Motor neuron (in vitro differentiated cells): ENCODE measurements at regions not wholly inside any gene's neighbourhood (a gene's known extent, or its start where the extent isn't known, plus 50 kb on each side); places are given as distances from the start of the nearest gene placed in this dataset.

Experiments used
- ATAC-seq, 8 experiments: fragments of 200-7000 bp; cut with Tn5 transposase; replicated peaks in 6 of 8; 2 replicates each; pipeline ENCODE4 v1.8.0; 2021; ENCODE audit warnings: mild to moderate bottlenecking in 8 of 8, moderate library complexity in 8 of 8
- H3K27ac ChIP-seq, 2 donors: fragments of 250-450 bp; sonication (Bioruptor Pico); 2 replicates each; pipeline ENCODE4 v1.9.0; 2021; ENCODE audit warnings: antibody characterized with exemption in 2 of 2, mild to moderate bottlenecking in 2 of 2, moderate library complexity in 1 of 2
- H3K4me1 ChIP-seq, 2 donors: fragments of 250-450 bp; sonication (Bioruptor Pico); replicated peaks in 1 of 2; 2 replicates each; pipeline ENCODE4 v1.6.1; 2021; ENCODE audit warnings: antibody characterized with exemption in 2 of 2, mild to moderate bottlenecking in 2 of 2, moderate library complexity in 1 of 2
- H3K4me3 ChIP-seq, 5 donors: fragments of 250-450 bp; sonication (Bioruptor Pico); 2 replicates each; pipeline ENCODE4 v1.9.0; 2021; ENCODE audit warnings: antibody characterized with exemption in 5 of 5, mild to moderate bottlenecking in 5 of 5, moderate library complexity in 4 of 5
- WGBS, 10 experiments: fragments of 450-650 bp; shearing (Covaris generic); methylation state at CpG; one replicate each; pipeline ENCODE4 v1.0.0; 2022; 5-methylcytosine and 5-hydroxymethylcytosine counted together
- in situ Hi-C, 9 experiments: fragments of 400-800 bp; cut with MboI; loops; one replicate each; pipeline ENCODE4 v1.15.0; 2021; ENCODE audit warnings: low sequenced_read_pairs in 9 of 9, low pct_unique_long_range_greater_than_20kb in 2 of 9; ENCODE audit not compliant: unreplicated experiment in 9 of 9

- ATAC-seq, result peak in 6 of 8 experiments; percentile 64 to 95 (median 84)
- Histone ChIP-seq H3K4me1 (peaks cover 0 to 2% of the 10 kb centered on the region in 2 donors), H3K4me3 (no peak overlapping the region), H3K27ac (no peak overlapping the region)
- in situ Hi-C loops, result no loop called here
- WGBS, 10 experiments, result 0 to 33% (median 10%) methylated on average over 1 to 2 of the region's 4 CpGs; no CpG with 5 or more reads in 7 of the 10 experiments
Measured at GRCh38 chrX:95218976-95219375, 1465.7 kb upstream of the DIAPH2 start.

GRCh38 chrX:95248386-95248785 lies 1436.3 kb upstream of the DIAPH2 start:
- Histone ChIP-seq H3K27ac (no peak overlapping the region), H3K4me1 (no peaks in the 10 kb centered on the region), H3K4me3 (no peak overlapping the region)
- in situ Hi-C loops, result no loop called here
- WGBS, 10 experiments, result 0 to 100% (median 67%) methylated on average over 1 to 2 of the region's 2 CpGs; no CpG with 5 or more reads in 3 of the 10 experiments
- ATAC-seq, result no peak

GRCh38 chrX:95290455-95290854 lies 1394.2 kb upstream of the DIAPH2 start:
- in situ Hi-C loops, result no loop called here
- WGBS, 10 experiments, result 10 to 60% (median 20%) methylated on average over 1 to 2 of the region's 3 CpGs; no CpG with 5 or more reads in 7 of the 10 experiments

GRCh38 chrX:95291561-95291960 lies 1393.1 kb upstream of the DIAPH2 start:
- in situ Hi-C loops, result no loop called here
- Histone ChIP-seq H3K4me1 (no peaks in the 10 kb centered on the region), H3K4me3 (no peak overlapping the region), H3K27ac (no peak overlapping the region)
- no peak for ATAC-seq

More at GRCh38 chrX:95290455-95290854, 1394.2 kb upstream of the DIAPH2 start:
- Histone ChIP-seq H3K4me3 (no peak overlapping the region), H3K27ac (no peak overlapping the region), H3K4me1 (no peaks in the 10 kb centered on the region)
- ATAC-seq, result no peak

- H3K4me1 ChIP-seq, result no peaks in the 10 kb centered on the region
- WGBS, 10 experiments, result 0 to 80% (median 17%) methylated on average over 1 to 4 of the region's 4 CpGs; no CpG with 5 or more reads in 4 of the 10 experiments
- no peak overlapping the region for H3K27ac ChIP-seq
- ATAC-seq, result peak in 2 of 8 experiments; percentile 21 to 41
- no peak overlapping the region for H3K4me3 ChIP-seq
- in situ Hi-C loops, result no loop called here
Measured at GRCh38 chrX:95318882-95319281, 1365.8 kb upstream of the DIAPH2 start.

- no peak overlapping the region for H3K27ac ChIP-seq
- ATAC-seq, result no peak
- no peaks in the 10 kb centered on the region for H3K4me1 ChIP-seq
- in situ Hi-C loops, result no loop called here
- no peak overlapping the region for H3K4me3 ChIP-seq
- WGBS, 10 experiments, result 0 to 71% (median 28%) methylated on average over 1 to 2 of the region's 2 CpGs; no CpG with 5 or more reads in 6 of the 10 experiments
Measured at GRCh38 chrX:95325185-95325584, 1359.5 kb upstream of the DIAPH2 start.

- 0 to 31% (median 20%) methylated on average over 1 to 2 of the region's 2 CpGs; no CpG with 5 or more reads in 7 of the 10 experiments for WGBS, 10 experiments
- no peak overlapping the region for H3K27ac ChIP-seq
- H3K4me1 ChIP-seq, result no peaks in the 10 kb centered on the region
- ATAC-seq, result no peak
- H3K4me3 ChIP-seq, result no peak overlapping the region
- in situ Hi-C loops, result no loop called here
Measured at GRCh38 chrX:95330292-95330691, 1354.3 kb upstream of the DIAPH2 start.

GRCh38 chrX:95332530-95332929 lies 1352.1 kb upstream of the DIAPH2 start:
- 0 to 39% methylated on average over 1 to 6 of the region's 8 CpGs; no CpG with 5 or more reads in 8 of the 10 experiments for WGBS, 10 experiments

GRCh38 chrX:95346856-95347255 lies 1337.8 kb upstream of the DIAPH2 start:
- WGBS, 10 experiments, result 0 to 66% (median 18%) methylated on average over 1 to 3 of the region's 3 CpGs; no CpG with 5 or more reads in 1 of the 10 experiments
- H3K27ac ChIP-seq, result no peak overlapping the region
- in situ Hi-C loops, result no loop called here
- no peak for ATAC-seq
- no peak overlapping the region for H3K4me3 ChIP-seq
- H3K4me1 ChIP-seq, result no peaks in the 10 kb centered on the region

More at GRCh38 chrX:95332530-95332929, 1352.1 kb upstream of the DIAPH2 start:
- ATAC-seq, result no peak
- Histone ChIP-seq H3K4me3 (no peak overlapping the region), H3K4me1 (no peaks in the 10 kb centered on the region), H3K27ac (no peak overlapping the region)
- in situ Hi-C loops, result no loop called here

- Histone ChIP-seq H3K4me1 (no peaks in the 10 kb centered on the region), H3K4me3 (no peak overlapping the region), H3K27ac (no peak overlapping the region)
- 0 to 48% (median 0%) methylated on average over 1 to 5 of the region's 6 CpGs; no CpG with 5 or more reads in 3 of the 10 experiments for WGBS, 10 experiments
- peak in 1 of 8 experiments; percentile 56 for ATAC-seq
- in situ Hi-C loops, result no loop called here
Measured at GRCh38 chrX:95350774-95351488, 1333.7 kb upstream of the DIAPH2 start.

GRCh38 chrX:95367286-95367685 lies 1317.4 kb upstream of the DIAPH2 start:
- ATAC-seq, result no peak
- Histone ChIP-seq H3K4me1 (no peaks in the 10 kb centered on the region), H3K4me3 (no peak overlapping the region), H3K27ac (no peak overlapping the region)
- WGBS, 10 experiments, result 43 to 83% (median 60%) methylated on average over 1 to 2 of the region's 2 CpGs; no CpG with 5 or more reads in 7 of the 10 experiments
- in situ Hi-C loops, result no loop called here

- no peak for ATAC-seq
- in situ Hi-C loops, result no loop called here
Measured at GRCh38 chrX:95382799-95383198, 1301.8 kb upstream of the DIAPH2 start.

GRCh38 chrX:95383778-95384177 lies 1300.9 kb upstream of the DIAPH2 start:
- WGBS, 10 experiments, result 0 to 100% (median 20%) methylated on average over 1 to 2 of the region's 2 CpGs; no CpG with 5 or more reads in 5 of the 10 experiments
- Histone ChIP-seq H3K27ac (no peak overlapping the region), H3K4me3 (no peak overlapping the region), H3K4me1 (no peaks in the 10 kb centered on the region)
- ATAC-seq, result peak in 1 of 8 experiments; percentile 74
- in situ Hi-C loops, result no loop called here

More at GRCh38 chrX:95382799-95383198, 1301.8 kb upstream of the DIAPH2 start:
- H3K4me1 ChIP-seq, result no peaks in the 10 kb centered on the region
- no peak overlapping the region for H3K4me3 ChIP-seq
- H3K27ac ChIP-seq, result no peak overlapping the region

- in situ Hi-C loops, result no loop called here
- WGBS, 10 experiments, result no CpG with 5 or more reads among the region's 2 CpGs
- no peak for ATAC-seq
Measured at GRCh38 chrX:95427389-95427788, 1257.3 kb upstream of the DIAPH2 start.

More at GRCh38 chrX:95427389-95427788, 1257.3 kb upstream of the DIAPH2 start:
- Histone ChIP-seq H3K4me3 (no peak overlapping the region), H3K4me1 (no peaks in the 10 kb centered on the region), H3K27ac (no peak overlapping the region)
